HEK293T (cell line): ENCODE measurements at regions not wholly inside any gene's neighbourhood (a gene's known extent, or its start where the extent isn't known, plus 50 kb on each side); places are given as distances from the start of the nearest gene placed in this dataset.

ENCODE experiments used
- SP1 ChIP-seq: fragments of 450-650 bp; IDR thresholded peaks from 2 replicates; pipeline ENCODE4 v1.6.1; 2017
- ZNF384 ChIP-seq: fragments of 450-650 bp; IDR thresholded peaks from 2 replicates; pipeline ENCODE4 v1.6.1; 2016

DNA sequence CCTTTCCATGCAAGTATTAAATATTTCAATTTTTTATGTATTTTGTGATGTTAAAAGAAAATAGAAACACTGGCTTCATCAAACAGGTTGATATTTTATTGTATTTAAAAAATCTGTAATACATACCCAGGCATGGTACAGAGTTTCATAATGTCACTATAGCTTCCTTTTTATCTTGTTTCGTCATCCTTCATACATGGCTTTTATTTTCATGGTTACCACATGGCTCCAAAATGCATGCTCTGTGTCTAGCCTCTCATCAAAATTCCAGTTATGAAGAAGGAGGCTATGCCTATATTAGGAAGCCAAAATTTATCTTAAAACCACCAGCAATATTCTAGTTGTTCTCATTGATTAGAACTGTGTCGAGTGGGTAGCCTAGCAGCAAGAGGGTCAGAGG is 464.8 kb downstream of the BTG1 start:
- TF ChIP-seq SP1 (no peak), ZNF384 (no peak)
